Ovary (tissue), 7 donors: ENCODE measurements at regions not wholly inside any gene's neighbourhood (a gene's known extent, or its start where the extent isn't known, plus 50 kb on each side); places are given as distances from the start of the nearest gene placed in this dataset.

ENCODE experiments used
- DNase-seq, 5 donors: peaks; one replicate each; pipeline ENCODE4 v3.0.0-alpha.2; 2019 to 2020
- H3K27ac ChIP-seq, 2 donors: fragments of 200-600 bp; one replicate each; pipeline versions ENCODE4 v1.5.1 to v1.8.0; 2019 to 2022
- H3K27me3 ChIP-seq: fragments of 200-600 bp; one replicate; pipeline ENCODE4 v1.8.0; 2022
- H3K36me3 ChIP-seq: fragments of 200-600 bp; sonication (generic); one replicate; pipeline ENCODE4 v1.5.1; 2019
- H3K4me1 ChIP-seq: one replicate; pipeline ENCODE4 v1.8.1; 2013; ENCODE audit warnings: mild to moderate bottlenecking, moderate library complexity; ENCODE audit not compliant: insufficient read depth
- H3K4me3 ChIP-seq: fragments of 200-600 bp; sonication (generic); one replicate; pipeline ENCODE4 v1.5.1; 2017
- H3K9me3 ChIP-seq, 2 donors: fragments of 200-600 bp in 1 of 2; sonication (generic) in 1 of 2; one replicate each; pipeline versions ENCODE4 v1.5.1 to v1.8.1; 2013 to 2019; ENCODE audit warnings: mild to moderate bottlenecking in 1 of 2, moderate library complexity in 1 of 2
- CTCF ChIP-seq, 3 donors: fragments of 450-650 bp in 2 of 3; fragments of 200-600 bp in 1 of 3; IDR thresholded peaks; one replicate each; pipeline versions ENCODE4 v1.5.1 to v1.8.0; 2016 to 2022; ENCODE audit warnings: antibody characterized with exemption in 3 of 3, mild to moderate bottlenecking in 1 of 3
- EP300 ChIP-seq: sonication (generic); formaldehyde crosslinking; IDR thresholded peaks from one replicate; pipeline ENCODE4 v1.6.1; 2017; ENCODE audit warnings: antibody characterized with exemption
- POLR2A ChIP-seq: fragments of 450-650 bp; IDR thresholded peaks from one replicate; pipeline ENCODE4 v1.6.1; 2017; ENCODE audit warnings: antibody characterized with exemption, mild to moderate bottlenecking, moderate library complexity
- WGBS, 3 donors: extraction: QIAGEN DNeasy Blood & Tissue Kit in 1 of 3; methylation state at CpG; one replicate each; pipeline versions ENCODE4 v1.1.5 to v1.1.7; 2013 to 2017; 5-methylcytosine and 5-hydroxymethylcytosine counted together
- intact Hi-C, 4 donors: fragments of 100-400 bp; cut with DNase I; formaldehyde crosslinking; loops; one replicate each; pipeline versions ENCODE4 v1.11.0 to v1.15.1; 2022 to 2023
- donor health status: DM: no; HTN: no; CAD: no; lungs with moderate emphysema.
- donor health status: DM: no; HTN: no; CAD: no.
- donor health status: Bipolar disorder and iron deficiency.
- donor health status: DM: no; HTN: no; CAD: no.
- donor health status: DM: yes; HTN: yes; CAD: no.

GRCh38 chr5:123719004-123719403 is 207.0 kb downstream of the CSNK1G3 start:
- no peak overlapping the region for H3K27ac ChIP-seq
- no peaks in the 10 kb centered on the region for H3K9me3 ChIP-seq
- DNase-seq: no peak
- no peaks in the 10 kb centered on the region for H3K27me3 ChIP-seq
- no peak overlapping the region for H3K4me3 ChIP-seq
- TF ChIP-seq POLR2A: no peak
- TF ChIP-seq CTCF (IDR thresholded peaks at IDR 0.05): no peak
- no peak for TF ChIP-seq EP300
- intact Hi-C loops: no loop called here
- no peaks in the 10 kb centered on the region for H3K36me3 ChIP-seq
- WGBS, 3 donors: 92 to 94% (median 94%) methylated on average over 3 of the region's 3 CpGs
- no peaks in the 10 kb centered on the region for H3K4me1 ChIP-seq

GRCh38 chr5:123718238-123718637 is 206.3 kb downstream of the CSNK1G3 start:
- DNase-seq: no peak
- no peak overlapping the region for H3K4me3 ChIP-seq
- intact Hi-C loops: no loop called here
- H3K27ac ChIP-seq: no peak overlapping the region
- H3K9me3 ChIP-seq: no peaks in the 10 kb centered on the region
- WGBS, 3 donors: 14 to 44% (median 21%) methylated on average over 1 of the region's 1 CpG
- TF ChIP-seq CTCF (IDR thresholded peaks at IDR 0.05): no peak
- no peak for TF ChIP-seq EP300
- no peak for TF ChIP-seq POLR2A
- H3K36me3 ChIP-seq: no peaks in the 10 kb centered on the region
- H3K4me1 ChIP-seq: no peaks in the 10 kb centered on the region
- H3K27me3 ChIP-seq: no peaks in the 10 kb centered on the region

GRCh38 chr5:123717139-123717538 is 205.2 kb downstream of the CSNK1G3 start:
- H3K27me3 ChIP-seq: no peaks in the 10 kb centered on the region
- no peaks in the 10 kb centered on the region for H3K4me1 ChIP-seq
- no peaks in the 10 kb centered on the region for H3K9me3 ChIP-seq
- H3K27ac ChIP-seq: no peak overlapping the region
- H3K4me3 ChIP-seq: no peak overlapping the region
- no peak for DNase-seq
- no peaks in the 10 kb centered on the region for H3K36me3 ChIP-seq
- intact Hi-C loops: no loop called here
- TF ChIP-seq EP300 (no peak), POLR2A (no peak), CTCF (IDR thresholded peaks at IDR 0.05) (no peak)

GRCh38 chr5:123710031-123710430 is 198.1 kb downstream of the CSNK1G3 start:
- Histone ChIP-seq H3K4me3 (no peak overlapping the region), H3K4me1 (peaks cover 6% of the 10 kb centered on the region), H3K9me3 (no peaks in the 10 kb centered on the region), H3K27ac (no peak overlapping the region), H3K27me3 (no peaks in the 10 kb centered on the region), H3K36me3 (no peaks in the 10 kb centered on the region)
- TF ChIP-seq CTCF (IDR thresholded peaks at IDR 0.05): no peak
- no peak for TF ChIP-seq EP300
- TF ChIP-seq POLR2A: no peak
- intact Hi-C loops: no loop called here
- no peak for DNase-seq
- 28 to 58% (median 29%) methylated on average over 3 of the region's 3 CpGs for WGBS, 3 donors

GRCh38 chr5:123709422-123709821 is 197.4 kb downstream of the CSNK1G3 start:
- DNase-seq: no peak
- H3K4me3 ChIP-seq: no peak overlapping the region
- H3K9me3 ChIP-seq: no peaks in the 10 kb centered on the region
- no peaks in the 10 kb centered on the region for H3K27me3 ChIP-seq
- WGBS, 3 donors: 0 to 18% (median 4%) methylated on average over 1 of the region's 1 CpG
- H3K27ac ChIP-seq: no peak overlapping the region
- H3K4me1 ChIP-seq: peaks cover 6% of the 10 kb centered on the region
- TF ChIP-seq CTCF (IDR thresholded peaks at IDR 0.05) (no peak), POLR2A (no peak), EP300 (no peak)
- no peaks in the 10 kb centered on the region for H3K36me3 ChIP-seq
- intact Hi-C loops: no loop called here
